HEK293T (cell line): ENCODE measurements at regions not wholly inside any gene's neighbourhood (a gene's known extent, or its start where the extent isn't known, plus 50 kb on each side); places are given as distances from the start of the nearest gene placed in this dataset.

ENCODE experiments used
- ARNT ChIP-seq: fragments of 450-650 bp; IDR thresholded peaks from 2 replicates; pipeline ENCODE4 v1.6.1; 2017; ENCODE audit warnings: mild to moderate bottlenecking
- BHLHE40 ChIP-seq: fragments of 450-650 bp; IDR thresholded peaks from 2 replicates; pipeline ENCODE4 v1.6.1; 2016; ENCODE audit warnings: mild to moderate bottlenecking, moderate library complexity, borderline replicate concordance
- FOXK2 ChIP-seq: fragments of 450-650 bp; IDR thresholded peaks from 2 replicates; pipeline ENCODE4 v1.6.1; 2016; ENCODE audit warnings: mild to moderate bottlenecking
- SP1 ChIP-seq: fragments of 450-650 bp; IDR thresholded peaks from 2 replicates; pipeline ENCODE4 v1.6.1; 2017
- SUZ12 ChIP-seq: fragments of 450-650 bp; IDR thresholded peaks from 2 replicates; pipeline ENCODE4 v1.6.1; 2016; ENCODE audit warnings: mild to moderate bottlenecking

DNA sequence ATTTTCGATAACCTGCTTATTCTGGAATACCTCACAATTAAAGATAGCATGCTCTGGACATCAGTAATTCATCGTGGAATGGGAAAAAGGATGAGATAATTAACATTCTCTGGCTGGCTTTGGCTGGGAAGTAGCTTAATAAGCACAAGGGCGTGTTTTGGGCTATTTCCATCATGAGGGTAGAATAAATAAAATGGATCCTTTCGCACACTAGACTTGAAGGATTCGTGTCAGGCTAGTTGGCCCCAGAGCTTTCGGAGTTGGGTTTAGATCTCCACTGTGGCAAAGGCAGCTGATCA lies 151.2 kb upstream of the ADRA1B start:
- TF ChIP-seq SP1 (no peak), ARNT (no peak), SUZ12 (no peak), FOXK2 (no peak), BHLHE40 (no peak)
